ENCODE measurements at regions not wholly inside any gene's neighbourhood (a gene's known extent, or its start where the extent isn't known, plus 50 kb on each side); places are given as distances from the start of the nearest gene placed in this dataset.

DNA sequence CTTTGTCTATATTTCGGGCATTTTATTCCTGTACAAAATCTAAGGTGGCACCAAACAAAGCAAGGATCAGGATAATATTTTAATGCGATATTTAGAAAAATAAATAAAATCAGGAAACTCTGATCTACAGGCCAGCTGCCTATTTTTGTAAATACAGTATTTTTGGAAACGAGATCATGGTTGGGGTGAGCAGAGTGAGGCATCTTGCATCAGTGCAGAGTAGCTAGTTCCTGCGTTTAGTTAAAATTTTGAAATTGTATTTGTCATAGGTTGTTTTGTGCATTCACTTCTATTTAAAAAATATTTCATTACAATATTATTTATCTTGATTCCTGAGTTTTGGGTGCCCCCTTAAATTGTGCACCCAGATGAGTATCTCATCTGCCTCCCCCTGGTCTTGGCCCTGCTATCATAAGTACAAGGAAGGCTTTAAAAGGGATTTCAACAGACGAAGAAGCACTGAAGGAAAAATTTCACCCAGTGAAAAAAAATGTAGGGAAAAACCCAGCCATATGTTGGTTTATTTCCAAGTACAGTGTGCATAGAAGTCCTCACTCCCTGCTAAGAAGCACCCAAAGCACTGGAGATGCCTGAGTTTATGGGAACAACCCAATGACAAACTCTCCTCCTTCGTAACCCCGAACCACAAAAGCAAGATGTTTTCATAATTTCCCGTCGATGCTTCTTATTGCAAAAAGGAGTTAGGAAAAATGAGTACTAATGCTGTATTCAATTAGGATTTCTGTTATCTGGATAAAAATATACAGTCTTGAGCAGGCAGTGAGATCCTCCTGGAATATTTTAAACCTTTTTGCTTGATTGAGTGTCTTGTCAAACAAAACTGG lies 304.7 kb upstream of the CLINT1 start:
- TF ChIP-seq, protein P1, sequence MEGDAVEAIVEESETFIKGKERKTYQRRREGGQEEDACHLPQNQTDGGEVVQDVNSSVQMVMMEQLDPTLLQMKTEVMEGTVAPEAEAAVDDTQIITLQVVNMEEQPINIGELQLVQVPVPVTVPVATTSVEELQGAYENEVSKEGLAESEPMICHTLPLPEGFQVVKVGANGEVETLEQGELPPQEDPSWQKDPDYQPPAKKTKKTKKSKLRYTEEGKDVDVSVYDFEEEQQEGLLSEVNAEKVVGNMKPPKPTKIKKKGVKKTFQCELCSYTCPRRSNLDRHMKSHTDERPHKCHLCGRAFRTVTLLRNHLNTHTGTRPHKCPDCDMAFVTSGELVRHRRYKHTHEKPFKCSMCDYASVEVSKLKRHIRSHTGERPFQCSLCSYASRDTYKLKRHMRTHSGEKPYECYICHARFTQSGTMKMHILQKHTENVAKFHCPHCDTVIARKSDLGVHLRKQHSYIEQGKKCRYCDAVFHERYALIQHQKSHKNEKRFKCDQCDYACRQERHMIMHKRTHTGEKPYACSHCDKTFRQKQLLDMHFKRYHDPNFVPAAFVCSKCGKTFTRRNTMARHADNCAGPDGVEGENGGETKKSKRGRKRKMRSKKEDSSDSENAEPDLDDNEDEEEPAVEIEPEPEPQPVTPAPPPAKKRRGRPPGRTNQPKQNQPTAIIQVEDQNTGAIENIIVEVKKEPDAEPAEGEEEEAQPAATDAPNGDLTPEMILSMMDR (conservative IDR thresholded peaks at IDR 0.05; ENCODE audit: low read depth, low read length): no peak
- no peak for DNase-seq (ENCODE audit: low read depth)

DNA sequence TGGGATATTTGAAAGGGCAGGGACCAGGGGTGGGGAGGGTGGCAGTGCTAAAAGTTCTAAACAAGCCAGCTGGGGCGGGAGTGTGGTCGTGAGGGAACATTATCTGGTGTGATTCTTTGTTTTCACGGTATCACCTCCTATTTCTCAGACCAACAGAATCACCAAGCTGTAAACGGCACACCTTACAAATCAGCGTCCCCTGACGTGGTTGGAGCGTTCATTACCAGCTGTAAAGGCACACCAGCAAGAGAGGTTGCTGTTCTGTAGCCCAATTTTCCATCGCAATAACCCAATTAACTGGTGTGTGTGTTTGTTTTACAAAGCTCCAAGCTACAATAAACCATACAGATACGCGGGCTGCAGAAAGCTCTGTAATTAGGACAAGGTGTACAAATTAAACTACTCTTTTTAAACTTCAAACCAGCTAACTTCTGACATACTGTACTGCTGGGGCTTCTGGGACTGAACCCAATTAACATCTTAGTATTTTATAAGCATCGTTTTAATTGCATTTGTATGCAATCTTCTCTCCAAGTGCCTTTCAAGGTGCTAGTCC lies 303.6 kb upstream of the CLINT1 start:
- TF ChIP-seq, protein P1 (conservative IDR thresholded peaks at IDR 0.05; ENCODE audit: low read depth, low read length): no peak
- H3K4me3 ChIP-seq (ENCODE audit: low read depth, low read length): no peak overlapping the region
- DNase-seq (ENCODE audit: low read depth): no peak

More for the DNA sequence above, 304.7 kb upstream of the CLINT1 start:
- no peak overlapping the region for H3K4me3 ChIP-seq (ENCODE audit: low read depth, low read length)

DNA sequence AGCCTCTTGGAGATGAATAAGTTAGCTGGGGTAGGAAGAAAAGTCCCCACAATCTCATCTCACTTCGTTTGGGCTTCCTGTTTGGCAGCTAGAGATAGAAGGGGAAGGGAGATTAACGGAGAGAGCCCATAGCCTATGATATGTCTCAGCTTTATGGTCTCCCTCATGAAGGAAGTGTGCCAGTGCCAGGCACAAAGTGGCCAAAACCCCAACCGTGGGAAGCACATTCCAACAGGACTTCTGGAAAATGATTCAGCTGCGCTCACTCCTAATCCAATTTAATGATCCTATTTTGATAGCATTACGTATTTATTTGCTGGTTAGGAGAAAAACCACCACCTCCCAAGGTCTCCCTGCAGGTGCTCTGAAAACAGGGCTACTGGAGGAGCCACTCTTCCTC lies 303.1 kb upstream of the CLINT1 start:
- no peak for DNase-seq (ENCODE audit: low read depth)
- TF ChIP-seq, protein P1 (conservative IDR thresholded peaks at IDR 0.05; ENCODE audit: low read depth, low read length): no peak

DNA sequence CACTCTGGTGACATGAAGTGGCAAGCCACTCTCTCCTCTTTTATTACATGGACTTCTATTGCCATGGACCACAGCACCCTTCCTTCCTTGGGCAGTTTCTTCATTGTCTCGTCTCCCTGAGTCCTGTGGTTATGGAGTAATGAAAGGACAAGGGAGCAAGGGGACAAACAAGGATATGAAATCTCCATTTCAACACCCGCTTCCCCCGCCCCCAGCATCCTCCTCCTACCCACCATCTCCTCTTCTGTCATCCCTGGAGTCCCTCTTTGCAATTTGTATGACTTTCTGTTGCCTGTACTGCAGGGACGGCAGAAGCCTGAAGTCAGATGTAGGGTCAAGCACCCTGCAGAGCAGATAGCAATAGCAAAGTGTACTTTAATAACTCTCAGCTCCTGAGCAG lies 300.7 kb upstream of the CLINT1 start:
- H3K4me3 ChIP-seq (ENCODE audit: low read depth, low read length): no peak overlapping the region
- DNase-seq (ENCODE audit: low read depth): no peak
- TF ChIP-seq, protein P1 (conservative IDR thresholded peaks at IDR 0.05; ENCODE audit: low read depth, low read length): no peak

More for the DNA sequence above, 303.1 kb upstream of the CLINT1 start:
- no peak overlapping the region for H3K4me3 ChIP-seq (ENCODE audit: low read depth, low read length)

DNA sequence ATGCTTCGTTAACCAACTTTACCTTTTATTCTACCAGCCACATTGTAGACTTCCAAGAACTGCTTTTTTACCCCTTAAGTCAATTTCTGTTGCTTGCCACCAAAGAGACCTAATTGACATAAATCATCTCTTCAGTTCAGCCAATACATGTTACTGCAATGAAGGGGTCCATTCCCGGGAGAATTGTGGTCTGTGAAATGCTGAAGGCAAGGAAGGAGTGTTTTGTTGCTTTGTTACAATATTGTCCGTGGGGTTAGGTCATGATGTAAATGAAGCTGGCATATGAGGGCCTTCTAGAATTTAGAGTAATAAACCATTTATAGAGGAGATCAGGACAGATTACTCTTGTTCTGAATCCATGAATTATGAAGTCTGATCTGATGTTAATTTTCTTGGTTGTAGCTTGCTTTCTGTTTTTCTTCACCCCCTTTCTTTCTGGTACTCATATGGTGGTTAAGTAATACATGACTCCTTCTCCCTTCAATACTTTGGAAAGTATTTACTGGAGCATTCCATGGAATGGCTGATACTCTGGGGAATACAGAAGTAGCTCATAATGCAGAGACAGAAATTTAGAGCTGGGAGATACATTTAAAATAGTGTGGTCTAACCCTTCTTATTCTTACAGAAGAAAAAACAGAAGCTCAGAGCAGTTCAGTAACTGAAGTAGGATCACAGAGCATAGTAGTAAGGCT lies 297.0 kb upstream of the CLINT1 start:
- no peak for DNase-seq (ENCODE audit: low read depth)
- TF ChIP-seq, protein P1 (conservative IDR thresholded peaks at IDR 0.05; ENCODE audit: low read depth, low read length): no peak
- H3K4me3 ChIP-seq (ENCODE audit: low read depth, low read length): no peak overlapping the region

DNA sequence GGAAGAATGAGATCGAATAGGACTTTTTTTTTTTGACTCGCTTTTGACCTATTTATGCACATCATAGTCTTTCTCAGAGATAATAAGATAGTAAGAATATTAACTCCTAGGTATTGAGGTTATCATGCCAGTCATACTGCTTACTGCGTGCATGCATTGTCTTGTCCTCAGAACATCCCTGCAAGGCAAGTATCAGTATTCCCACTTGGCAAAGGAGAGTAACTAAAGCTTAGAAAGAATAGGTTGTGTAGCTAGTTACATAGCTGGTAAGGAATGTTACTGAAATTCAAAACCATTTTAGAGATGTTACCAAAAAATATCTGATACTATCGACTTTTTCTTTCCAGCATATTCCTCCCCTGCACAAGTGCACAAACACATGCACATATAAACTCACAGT lies 296.1 kb upstream of the CLINT1 start:
- TF ChIP-seq, protein P1 (conservative IDR thresholded peaks at IDR 0.05; ENCODE audit: low read depth, low read length): no peak
- no peak for DNase-seq (ENCODE audit: low read depth)
- H3K4me3 ChIP-seq (ENCODE audit: low read depth, low read length): no peak overlapping the region
